ENCODE measurements at regions not wholly inside any gene's neighbourhood (a gene's known extent, or its start where the extent isn't known, plus 50 kb on each side); places are given as distances from the start of the nearest gene placed in this dataset.

DNA sequence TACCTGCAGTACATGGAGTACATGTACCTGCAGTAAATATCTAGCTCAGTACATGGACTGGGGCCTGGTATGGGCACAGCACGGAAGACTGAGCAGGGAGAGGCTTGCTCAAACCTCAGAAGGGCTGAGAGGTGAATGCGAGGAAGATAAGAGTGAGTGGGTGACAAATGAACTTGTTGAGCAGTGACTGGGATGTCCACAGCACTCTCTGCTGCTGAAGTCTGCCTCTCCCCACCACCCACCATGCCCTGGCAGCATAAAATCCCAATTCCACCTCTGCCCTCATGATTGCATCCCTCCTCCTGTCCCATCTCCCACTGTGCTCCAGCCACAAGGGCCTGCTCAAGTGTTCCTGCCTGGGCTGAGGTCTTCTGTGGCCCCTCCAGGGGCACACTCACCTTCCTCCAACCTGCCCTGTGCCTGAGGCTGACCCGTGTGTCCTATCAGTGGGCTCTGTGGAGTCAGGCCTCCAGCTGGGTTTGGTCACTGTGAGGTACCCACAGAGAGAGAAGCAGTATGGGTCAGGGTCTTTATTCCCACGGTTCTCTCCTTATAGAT lies 114.2 kb downstream of the FOXD2 start:
- TF ChIP-seq CTCF (IDR thresholded peaks at IDR 0.05), result no peak
- H3K9me3 ChIP-seq, result no peaks in the 10 kb centered on the region
- peaks cover 0 to 6% of the 10 kb centered on the region in 2 donors for H3K27me3 ChIP-seq
- no peak overlapping the region for H3K4me3 ChIP-seq
- H3K36me3 ChIP-seq, result no peaks in the 10 kb centered on the region
- DNase-seq, result no peak
- no peak overlapping the region for H3K27ac ChIP-seq
- peaks cover 0 to 16% (median 1%) of the 10 kb centered on the region in 4 donors for H3K4me1 ChIP-seq
- intact Hi-C loops (cut with DNase I; ENCODE audit: low total_unique reads), result no loop called here

GRCh38 chr1:47554082-47554481 lies 116.2 kb downstream of the FOXD2 start:
- Histone ChIP-seq H3K4me3 (no peak overlapping the region), H3K27me3 (peaks cover 0 to 6% of the 10 kb centered on the region in 2 donors), H3K4me1 (peaks cover 0 to 24% (median 5%) of the 10 kb centered on the region in 4 donors), H3K36me3 (no peaks in the 10 kb centered on the region), H3K27ac (no peak overlapping the region), H3K9me3 (no peaks in the 10 kb centered on the region)
- DNase-seq, result no peak
- intact Hi-C loops (cut with DNase I; ENCODE audit: low total_unique reads), result no loop called here
- TF ChIP-seq CTCF (IDR thresholded peaks at IDR 0.05), result no peak

- H3K27ac ChIP-seq, result no peak overlapping the region
- no peak for DNase-seq
These were observed 117.1 kb downstream of the FOXD2 start for GRCh38 chr1:47554901-47555300.

GRCh38 chr1:47555306-47555705 lies 117.5 kb downstream of the FOXD2 start:
- H3K9me3 ChIP-seq, result no peaks in the 10 kb centered on the region
- no peak overlapping the region for H3K4me3 ChIP-seq
- H3K36me3 ChIP-seq, result no peaks in the 10 kb centered on the region
- peaks cover 0 to 6% of the 10 kb centered on the region in 2 donors for H3K27me3 ChIP-seq
- H3K4me1 ChIP-seq, result peaks cover 0 to 27% (median 6%) of the 10 kb centered on the region in 4 donors
- H3K27ac ChIP-seq, result peak overlapping the region in 1 of 2 donors; percentile 31
- TF ChIP-seq CTCF (IDR thresholded peaks at IDR 0.05), result no peak
- intact Hi-C loops (cut with DNase I; ENCODE audit: low total_unique reads), result no loop called here
- DNase-seq, result no peak

More at GRCh38 chr1:47554901-47555300, 117.1 kb downstream of the FOXD2 start:
- intact Hi-C loops (cut with DNase I; ENCODE audit: low total_unique reads), result no loop called here
- H3K27me3 ChIP-seq, result peaks cover 0 to 6% of the 10 kb centered on the region in 2 donors
- no peaks in the 10 kb centered on the region for H3K9me3 ChIP-seq
- H3K4me3 ChIP-seq, result no peak overlapping the region
- no peaks in the 10 kb centered on the region for H3K36me3 ChIP-seq
- peaks cover 0 to 27% (median 6%) of the 10 kb centered on the region in 4 donors for H3K4me1 ChIP-seq
- no peak for TF ChIP-seq CTCF (IDR thresholded peaks at IDR 0.05)

DNA sequence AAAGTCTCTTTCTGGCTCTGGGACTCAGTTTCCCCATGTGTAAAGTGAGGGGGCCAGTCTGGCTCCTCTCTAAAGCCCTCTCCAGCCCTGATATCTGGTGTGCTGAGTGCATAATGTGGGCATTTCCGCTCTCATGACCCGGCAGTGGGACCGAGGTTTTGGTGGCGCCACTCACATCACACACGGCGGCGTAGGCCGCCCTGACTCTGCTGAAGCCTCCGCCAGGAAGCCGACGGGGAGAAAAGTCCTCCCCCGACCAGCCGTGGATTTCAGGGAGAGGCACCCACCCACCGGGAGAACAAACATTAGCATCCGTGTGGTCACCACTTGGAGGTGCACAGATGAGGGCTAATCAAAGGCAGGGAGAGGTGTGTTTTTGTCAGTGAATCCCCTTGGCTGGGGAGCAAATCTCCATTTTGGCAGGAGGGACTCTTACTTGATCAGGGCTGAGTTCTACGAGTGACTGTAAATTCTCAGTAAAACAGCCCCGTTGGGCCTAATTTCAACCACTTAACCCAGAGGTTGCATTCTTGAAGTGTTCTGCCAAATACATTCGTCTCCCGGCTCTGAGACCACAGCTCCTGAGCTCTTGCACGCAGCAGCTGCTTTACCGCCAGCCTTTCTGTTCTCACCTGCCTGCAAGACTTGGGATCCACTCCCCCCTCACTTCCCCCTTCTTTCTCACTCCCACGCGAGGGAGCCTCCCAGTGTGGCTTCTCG lies 118.2 kb downstream of the FOXD2 start:
- no peaks in the 10 kb centered on the region for H3K36me3 ChIP-seq
- no peak overlapping the region for H3K4me3 ChIP-seq
- H3K4me1 ChIP-seq, result peaks cover 0 to 32% (median 6%) of the 10 kb centered on the region in 4 donors
- no peak for DNase-seq
- H3K27ac ChIP-seq, result peak overlapping the region in 1 of 2 donors; percentile 31
- intact Hi-C loops (cut with DNase I; ENCODE audit: low total_unique reads), result no loop called here
- peaks cover 0 to 6% of the 10 kb centered on the region in 2 donors for H3K27me3 ChIP-seq
- TF ChIP-seq CTCF (IDR thresholded peaks at IDR 0.05), result no peak
- H3K9me3 ChIP-seq, result no peaks in the 10 kb centered on the region
